Mammary epithelial cell (primary cell): ENCODE measurements at regions not wholly inside any gene's neighbourhood (a gene's known extent, or its start where the extent isn't known, plus 50 kb on each side); places are given as distances from the start of the nearest gene placed in this dataset.

Experiments used
- CTCF ChIP-seq, 2 donors: IDR thresholded peaks in 1 of 2; conservative IDR thresholded peaks in 1 of 2; 2 replicates each; pipeline ENCODE4 v1.5.1; 2011 to 2012; ENCODE audit warnings: inconsistent platforms in 2 of 2, low read length in 2 of 2, mild to moderate bottlenecking in 2 of 2, control low read depth in 1 of 2, low read depth in 1 of 2; ENCODE audit not compliant: insufficient read depth in 1 of 2; ENCODE audit errors: extremely low read depth in 1 of 2
- EZH2 ChIP-seq: IDR thresholded peaks from 2 replicates; pipeline ENCODE4 v1.6.1; 2012; ENCODE audit warnings: low read length, inconsistent platforms, borderline replicate concordance

- TF ChIP-seq CTCF (conservative IDR thresholded peaks at IDR 0.05 in 1 of 2, IDR thresholded peaks at IDR 0.05 in 1 of 2; ENCODE audit: extremely low read depth in 1 of 2, insufficient read depth in 1 of 2, low read depth in 1 of 2, low read length in 2 of 2), result no peak
- no peak for TF ChIP-seq EZH2
Measured at GRCh38 chr4:29224911-29225310, 1495.3 kb upstream of the PCDH7 start.
